GM10266 (cell line): ENCODE measurements at regions not wholly inside any gene's neighbourhood (a gene's known extent, or its start where the extent isn't known, plus 50 kb on each side); places are given as distances from the start of the nearest gene placed in this dataset.

ENCODE experiments used
- DNase-seq: peaks from one replicate; pipeline ENCODE4 v3.0.0; 2012; ENCODE audit errors: extremely low spot score
- CTCF ChIP-seq: IDR thresholded peaks from 2 replicates; pipeline ENCODE4 v1.5.1; 2012; ENCODE audit warnings: mild to moderate bottlenecking, low read depth; ENCODE audit not compliant: control insufficient read depth, insufficient read depth; ENCODE audit errors: missing control alignments

DNA sequence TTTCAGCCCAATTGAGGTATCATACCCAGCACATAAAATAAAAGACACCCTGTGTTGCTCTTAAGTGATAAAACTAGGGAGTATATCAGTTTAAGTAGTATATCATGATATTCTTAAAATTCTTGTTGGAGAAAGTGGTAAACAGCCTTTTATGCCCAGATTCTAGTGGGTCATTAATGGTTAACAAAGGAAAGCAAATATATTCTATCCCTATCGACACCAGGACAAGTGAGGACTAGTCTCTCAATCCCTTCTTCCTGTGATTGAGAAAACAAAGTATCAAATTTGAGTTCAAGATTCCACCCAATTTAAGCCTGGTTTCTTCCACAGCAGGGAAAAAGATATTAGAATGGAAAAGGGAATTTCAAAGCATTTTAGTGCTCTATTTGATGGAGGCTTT is 142.4 kb upstream of the IL12A start:
- DNase-seq: no peak
- no peak for TF ChIP-seq CTCF

- no peak for DNase-seq
- TF ChIP-seq CTCF: no peak
Observed at GRCh38 chr3:159848348-159849118, 140.1 kb upstream of the IL12A start.

- TF ChIP-seq CTCF: no peak
- DNase-seq: no peak
Observed at GRCh38 chr3:159850481-159850880, 138.2 kb upstream of the IL12A start.

- no peak for DNase-seq
- TF ChIP-seq CTCF: no peak
Observed at GRCh38 chr3:159852266-159852665, 136.4 kb upstream of the IL12A start.

GRCh38 chr3:159852821-159853505 is 135.7 kb upstream of the IL12A start:
- no peak for TF ChIP-seq CTCF
- no peak for DNase-seq

DNA sequence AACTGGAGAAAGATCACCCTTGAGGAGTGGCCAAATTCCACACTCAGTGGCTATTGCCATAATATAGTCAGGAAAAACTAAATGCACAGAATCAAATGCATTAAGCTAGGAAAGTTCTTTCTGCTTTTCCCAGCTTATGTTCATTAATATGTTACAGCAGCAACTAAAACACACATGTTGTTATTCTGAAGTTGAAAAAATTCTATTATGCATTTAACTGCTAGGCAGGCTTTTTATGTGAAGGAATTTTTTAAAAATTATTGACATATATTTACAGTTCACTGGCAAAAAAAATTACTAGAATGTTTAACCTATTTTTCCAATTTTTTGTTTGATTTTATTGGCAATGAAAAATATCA is 135.2 kb upstream of the IL12A start:
- no peak for TF ChIP-seq CTCF
- no peak for DNase-seq

- TF ChIP-seq CTCF: no peak
- no peak for DNase-seq
Observed at GRCh38 chr3:159854500-159855124, 134.0 kb upstream of the IL12A start.
